ENCODE measurements at regions not wholly inside any gene's neighbourhood (a gene's known extent, or its start where the extent isn't known, plus 50 kb on each side); places are given as distances from the start of the nearest gene placed in this dataset.

DNA sequence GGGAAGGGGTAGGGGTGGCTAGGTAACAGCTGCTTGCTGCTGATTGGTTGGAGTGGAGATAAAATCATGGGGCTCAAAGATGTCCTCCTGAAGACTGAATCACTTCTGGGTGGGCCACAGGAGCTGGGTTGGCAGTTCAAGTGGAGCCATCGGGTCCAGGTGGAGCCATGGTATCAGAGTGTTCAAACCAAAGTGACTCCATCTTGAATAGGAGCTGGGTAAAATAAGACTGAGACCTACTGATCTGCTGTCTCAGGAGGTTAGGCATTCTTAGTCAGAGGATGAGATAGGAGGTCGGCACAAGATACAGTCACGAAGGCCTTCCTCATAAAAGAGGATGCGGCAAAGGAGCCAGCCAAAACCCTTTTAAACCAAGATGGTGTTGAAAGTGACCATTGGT, 96.5 kb downstream of the RTP4 start:
- no peak for FAIRE-seq
- TF ChIP-seq, protein P1, sequence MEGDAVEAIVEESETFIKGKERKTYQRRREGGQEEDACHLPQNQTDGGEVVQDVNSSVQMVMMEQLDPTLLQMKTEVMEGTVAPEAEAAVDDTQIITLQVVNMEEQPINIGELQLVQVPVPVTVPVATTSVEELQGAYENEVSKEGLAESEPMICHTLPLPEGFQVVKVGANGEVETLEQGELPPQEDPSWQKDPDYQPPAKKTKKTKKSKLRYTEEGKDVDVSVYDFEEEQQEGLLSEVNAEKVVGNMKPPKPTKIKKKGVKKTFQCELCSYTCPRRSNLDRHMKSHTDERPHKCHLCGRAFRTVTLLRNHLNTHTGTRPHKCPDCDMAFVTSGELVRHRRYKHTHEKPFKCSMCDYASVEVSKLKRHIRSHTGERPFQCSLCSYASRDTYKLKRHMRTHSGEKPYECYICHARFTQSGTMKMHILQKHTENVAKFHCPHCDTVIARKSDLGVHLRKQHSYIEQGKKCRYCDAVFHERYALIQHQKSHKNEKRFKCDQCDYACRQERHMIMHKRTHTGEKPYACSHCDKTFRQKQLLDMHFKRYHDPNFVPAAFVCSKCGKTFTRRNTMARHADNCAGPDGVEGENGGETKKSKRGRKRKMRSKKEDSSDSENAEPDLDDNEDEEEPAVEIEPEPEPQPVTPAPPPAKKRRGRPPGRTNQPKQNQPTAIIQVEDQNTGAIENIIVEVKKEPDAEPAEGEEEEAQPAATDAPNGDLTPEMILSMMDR (IDR thresholded peaks at IDR 0.05; ENCODE audit: insufficient read depth, missing control alignments) = no peak

DNA sequence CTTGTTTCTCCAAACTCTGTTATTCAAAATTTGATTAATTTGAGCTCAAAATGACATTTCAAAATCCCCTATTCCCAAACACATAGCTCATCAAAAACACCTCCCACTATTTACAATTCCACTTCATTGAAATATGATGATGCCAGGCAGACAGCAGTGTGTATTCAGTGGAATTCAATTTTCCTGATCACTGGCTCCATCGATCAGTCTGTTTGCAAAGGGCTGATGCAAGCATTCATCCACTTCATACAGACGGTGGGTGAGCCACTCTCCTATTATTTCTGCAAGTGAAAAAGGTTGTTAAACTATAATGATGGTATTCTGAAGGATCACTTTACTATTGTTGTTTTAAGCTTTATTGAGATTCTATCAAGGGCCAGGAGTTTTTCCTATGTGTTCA, 90.7 kb downstream of the RTP4 start:
- no peak for FAIRE-seq
- DNase-seq (ENCODE audit: insufficient read length, low spot score) = no peak
- TF ChIP-seq, protein P1 (IDR thresholded peaks at IDR 0.05; ENCODE audit: insufficient read depth, missing control alignments) = no peak

More for the DNA sequence above, 96.5 kb downstream of the RTP4 start:
- DNase-seq (ENCODE audit: insufficient read length, low spot score) = no peak

DNA sequence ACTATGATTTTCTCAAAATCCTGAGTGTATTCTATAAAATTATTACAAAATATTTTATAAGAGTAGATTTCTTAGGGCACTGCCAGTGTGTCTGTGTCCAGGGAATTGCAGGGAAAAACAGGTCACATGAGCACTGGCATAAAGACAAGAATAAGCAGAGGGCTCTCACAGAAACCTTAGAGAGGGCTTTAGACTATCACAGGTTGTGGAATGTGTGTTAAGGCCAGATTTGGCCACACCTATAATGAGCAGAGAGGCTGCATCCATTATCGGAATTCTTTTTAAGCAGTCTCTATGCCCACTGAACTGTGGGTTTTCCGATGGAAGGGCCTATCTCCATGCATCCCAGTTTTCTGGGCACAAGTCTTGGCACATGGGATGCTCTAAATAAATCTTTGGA, 90.2 kb downstream of the RTP4 start:
- TF ChIP-seq, protein P1 (IDR thresholded peaks at IDR 0.05; ENCODE audit: insufficient read depth, missing control alignments) = no peak
- DNase-seq (ENCODE audit: insufficient read length, low spot score) (no peak), FAIRE-seq (no peak)

DNA sequence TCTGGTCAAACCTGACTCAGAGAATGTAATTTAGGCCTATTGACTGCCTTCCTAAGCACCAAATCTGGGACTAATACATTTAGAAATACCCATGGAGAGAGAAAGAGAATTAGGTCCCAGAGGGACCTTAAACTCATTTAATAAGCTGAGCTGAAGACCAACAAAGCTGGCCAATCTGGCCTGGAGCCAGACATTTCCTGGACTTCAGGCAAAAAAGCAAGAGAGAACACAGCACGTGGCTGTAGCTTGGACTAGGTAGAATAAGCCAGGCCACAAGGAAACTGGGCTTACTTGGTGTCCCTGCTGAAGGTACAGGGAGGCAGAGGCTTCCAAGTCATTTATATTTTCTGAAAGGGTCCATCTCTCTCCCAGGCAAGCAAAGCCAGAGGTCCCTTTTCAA, 88.1 kb downstream of the RTP4 start:
- TF ChIP-seq, protein P1 (IDR thresholded peaks at IDR 0.05; ENCODE audit: insufficient read depth, missing control alignments) = no peak
- DNase-seq (ENCODE audit: insufficient read length, low spot score) (no peak), FAIRE-seq (no peak)

DNA sequence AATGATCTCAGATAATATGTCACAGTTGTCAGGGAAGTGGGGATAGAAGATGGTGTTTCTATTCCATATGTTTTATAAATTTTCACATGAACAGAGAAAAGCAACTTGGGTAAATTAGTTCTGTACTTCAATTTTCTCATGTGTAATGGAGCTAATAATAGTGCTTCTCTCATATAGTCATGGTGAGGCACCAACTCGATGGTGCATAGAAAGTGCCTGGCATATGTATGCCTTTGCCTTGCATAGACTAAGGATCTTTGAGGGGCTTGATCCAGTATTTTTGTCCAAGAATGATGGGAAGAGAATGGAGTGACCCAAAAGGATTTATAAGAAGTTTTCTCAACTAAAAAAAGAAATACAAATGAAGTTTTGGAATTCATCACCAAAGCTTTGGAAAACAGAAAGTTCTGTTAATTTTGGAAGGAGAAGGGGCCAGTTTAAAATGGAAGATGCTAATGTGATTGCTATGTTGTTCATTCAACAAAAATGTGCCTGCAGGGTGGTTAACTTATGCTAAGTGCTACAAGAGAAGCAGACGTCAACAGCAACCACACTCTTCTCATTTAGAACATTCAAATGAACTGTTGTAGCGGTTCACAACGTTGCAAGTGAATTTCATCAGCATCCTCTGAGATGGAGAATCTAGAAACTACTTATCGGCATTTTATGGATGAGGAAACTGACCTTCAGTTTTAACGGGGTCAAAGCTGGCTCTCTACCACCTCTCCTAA, 86.1 kb downstream of the RTP4 start:
- DNase-seq (ENCODE audit: insufficient read length, low spot score) (no peak), FAIRE-seq (no peak)
- TF ChIP-seq, protein P1 (IDR thresholded peaks at IDR 0.05; ENCODE audit: insufficient read depth, missing control alignments) = no peak

DNA sequence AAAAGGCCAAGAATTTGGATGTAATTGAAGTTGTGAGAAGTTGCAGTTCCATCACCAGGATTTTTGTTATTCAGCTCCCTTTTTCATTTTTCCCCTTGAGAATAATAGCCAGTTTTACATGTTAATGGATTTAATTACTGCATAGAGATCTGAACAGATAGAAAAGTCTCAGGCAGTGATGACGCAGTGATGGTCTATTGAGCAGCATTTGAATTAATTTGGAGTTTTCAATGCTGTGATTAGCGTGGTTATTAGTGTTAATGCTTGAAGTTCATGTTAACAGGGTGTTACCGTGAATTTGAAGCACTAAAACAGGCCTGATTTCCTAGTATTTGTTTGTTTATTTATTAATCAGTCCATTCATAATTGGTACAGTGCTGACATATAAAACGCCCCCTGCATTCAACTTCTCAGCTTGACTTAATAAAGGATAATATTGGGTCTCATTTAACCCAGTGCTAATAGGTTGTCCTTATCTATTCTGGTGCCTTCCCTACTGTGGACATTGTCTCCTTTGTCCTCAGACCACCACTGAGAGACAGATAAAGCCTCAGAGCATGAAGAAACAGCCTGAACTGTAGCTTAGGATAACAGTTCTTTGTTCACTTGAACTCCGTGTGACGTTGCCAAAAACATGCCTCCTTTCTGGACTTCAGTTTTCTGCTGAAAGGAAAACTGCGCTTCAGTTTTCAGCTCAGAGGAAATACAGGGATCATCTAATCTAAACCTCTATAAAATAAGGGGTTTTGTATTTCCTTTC, 82.4 kb downstream of the RTP4 start:
- TF ChIP-seq, protein P1 (IDR thresholded peaks at IDR 0.05; ENCODE audit: insufficient read depth, missing control alignments) = no peak
- DNase-seq (ENCODE audit: insufficient read length, low spot score) (no peak), FAIRE-seq (no peak)

- no peak for DNase-seq (ENCODE audit: insufficient read length, low spot score)
- TF ChIP-seq, protein P1 (IDR thresholded peaks at IDR 0.05; ENCODE audit: insufficient read depth, missing control alignments) = no peak
- no peak for FAIRE-seq
Measured at GRCh38 chr3:187448674-187449073, 80.5 kb downstream of the RTP4 start.

Data from D721Med (cell line).